Activated T-cell treated with anti-CD3 and anti-CD28 coated beads for 24 hours (primary cell): ENCODE measurements at regions not wholly inside any gene's neighbourhood (a gene's known extent, or its start where the extent isn't known, plus 50 kb on each side); places are given as distances from the start of the nearest gene placed in this dataset.
"Not testable (repeated sequence)": the region's sequence is repeated elsewhere in the genome, so short reads cannot be mapped to it uniquely, and the experiment has no call there.

Experiments used
- DNase-seq: peaks from one replicate; pipeline ENCODE4 v3.0.0-alpha.2; 2020; ENCODE audit warnings: low read depth

- DNase-seq: no peak
Observed at GRCh38 chr5:42242210-42242609, 181.0 kb upstream of the GHR start.

GRCh38 chr5:42242881-42243485 lies 180.3 kb upstream of the GHR start:
- DNase-seq: no peak

- DNase-seq: no peak
Observed at GRCh38 chr5:42252306-42252705, 170.9 kb upstream of the GHR start.

- DNase-seq: not testable (repeated sequence)
Observed at GRCh38 chr5:42259914-42260313, 163.3 kb upstream of the GHR start.

- no peak for DNase-seq
Observed at GRCh38 chr5:42267091-42267490, 156.1 kb upstream of the GHR start.

- DNase-seq: not testable (repeated sequence)
Observed at GRCh38 chr5:42268170-42268569, 155.1 kb upstream of the GHR start.

- no peak for DNase-seq
Observed at GRCh38 chr5:42268630-42269029, 154.6 kb upstream of the GHR start.

GRCh38 chr5:42270771-42271170 lies 152.5 kb upstream of the GHR start:
- DNase-seq: no peak

- no peak for DNase-seq
Observed at GRCh38 chr5:42274913-42275312, 148.3 kb upstream of the GHR start.

GRCh38 chr5:42277293-42277692 lies 145.9 kb upstream of the GHR start:
- no peak for DNase-seq

- no peak for DNase-seq
Observed at GRCh38 chr5:42284584-42284983, 138.7 kb upstream of the GHR start.

GRCh38 chr5:42285230-42285629 lies 138.0 kb upstream of the GHR start:
- no peak for DNase-seq

- no peak for DNase-seq
Observed at GRCh38 chr5:42300496-42300895, 122.7 kb upstream of the GHR start.

- no peak for DNase-seq
Observed at GRCh38 chr5:42301349-42301748, 121.9 kb upstream of the GHR start.

- DNase-seq: no peak
Observed at GRCh38 chr5:42302186-42302585, 121.1 kb upstream of the GHR start.

- DNase-seq: no peak
Observed at GRCh38 chr5:42306287-42306686, 117.0 kb upstream of the GHR start.

GRCh38 chr5:42309865-42310264 lies 113.4 kb upstream of the GHR start:
- DNase-seq: no peak

- no peak for DNase-seq
Observed at GRCh38 chr5:42315214-42315613, 108.0 kb upstream of the GHR start.

- no peak for DNase-seq
Observed at GRCh38 chr5:42317575-42317974, 105.7 kb upstream of the GHR start.

GRCh38 chr5:42319546-42319945 lies 103.7 kb upstream of the GHR start:
- not testable (repeated sequence) for DNase-seq

GRCh38 chr5:42321785-42322184 lies 101.5 kb upstream of the GHR start:
- DNase-seq: no peak

GRCh38 chr5:42337143-42337542 lies 86.1 kb upstream of the GHR start:
- DNase-seq: no peak

GRCh38 chr5:42337607-42338006 lies 85.6 kb upstream of the GHR start:
- no peak for DNase-seq

GRCh38 chr5:42338136-42338535 lies 85.1 kb upstream of the GHR start:
- DNase-seq: no peak

- no peak for DNase-seq
Observed at GRCh38 chr5:42349163-42349562, 74.1 kb upstream of the GHR start.
